ENCODE measurements at regions not wholly inside any gene's neighbourhood (a gene's known extent, or its start where the extent isn't known, plus 50 kb on each side); places are given as distances from the start of the nearest gene placed in this dataset.

GRCh38 chr4:151529187-151529586, 120.2 kb downstream of the FHIP1A start:
- DNase-seq = no peak
- no peaks in the 10 kb centered on the region for H3K27me3 Mint-ChIP-seq (ENCODE audit: unreplicated experiment)
- CTCF ChIA-PET = no interaction called here
- H3K27ac Mint-ChIP-seq (ENCODE audit: unreplicated experiment) = no peak overlapping the region
- peaks cover 8% of the 10 kb centered on the region for H3K4me1 Mint-ChIP-seq (ENCODE audit: low read depth, unreplicated experiment)
- TF ChIP-seq CTCF (IDR thresholded peaks at IDR 0.05; ENCODE audit: unreplicated experiment) = no peak
- no peaks in the 10 kb centered on the region for H3K9me3 Mint-ChIP-seq (ENCODE audit: low read depth, unreplicated experiment)
- peaks cover 4% of the 10 kb centered on the region for H3K36me3 Mint-ChIP-seq (ENCODE audit: insufficient read depth, unreplicated experiment)
- intact Hi-C loops (cut with micrococcal nuclease; ENCODE audit: unreplicated experiment) = no loop called here
- H3K4me3 Mint-ChIP-seq (ENCODE audit: low read depth, unreplicated experiment) = no peak overlapping the region
- no TSS peak for BruUV-seq (replicated peaks)

GRCh38 chr4:151530230-151530629, 121.3 kb downstream of the FHIP1A start:
- BruUV-seq (replicated peaks) = no TSS peak
- CTCF ChIA-PET = no interaction called here
- peaks cover 4% of the 10 kb centered on the region for H3K36me3 Mint-ChIP-seq (ENCODE audit: insufficient read depth, unreplicated experiment)
- H3K4me1 Mint-ChIP-seq (ENCODE audit: low read depth, unreplicated experiment) = peaks cover 8% of the 10 kb centered on the region
- H3K27me3 Mint-ChIP-seq (ENCODE audit: unreplicated experiment) = no peaks in the 10 kb centered on the region
- DNase-seq = no peak
- H3K9me3 Mint-ChIP-seq (ENCODE audit: low read depth, unreplicated experiment) = no peaks in the 10 kb centered on the region
- TF ChIP-seq CTCF (IDR thresholded peaks at IDR 0.05; ENCODE audit: unreplicated experiment) = no peak
- H3K4me3 Mint-ChIP-seq (ENCODE audit: low read depth, unreplicated experiment) = no peak overlapping the region
- intact Hi-C loops (cut with micrococcal nuclease; ENCODE audit: unreplicated experiment) = no loop called here
- H3K27ac Mint-ChIP-seq (ENCODE audit: unreplicated experiment) = no peak overlapping the region

- Mint-ChIP-seq H3K4me1 (ENCODE audit: low read depth, unreplicated experiment) (peaks cover 8% of the 10 kb centered on the region), H3K9me3 (ENCODE audit: low read depth, unreplicated experiment) (no peaks in the 10 kb centered on the region), H3K27ac (ENCODE audit: unreplicated experiment) (no peak overlapping the region), H3K27me3 (ENCODE audit: unreplicated experiment) (no peaks in the 10 kb centered on the region), H3K36me3 (ENCODE audit: insufficient read depth, unreplicated experiment) (peaks cover 4% of the 10 kb centered on the region), H3K4me3 (ENCODE audit: low read depth, unreplicated experiment) (no peak overlapping the region)
- intact Hi-C loops (cut with micrococcal nuclease; ENCODE audit: unreplicated experiment) = no loop called here
- no TSS peak for BruUV-seq (replicated peaks)
- CTCF ChIA-PET = no interaction called here
- no peak for DNase-seq
- TF ChIP-seq CTCF (IDR thresholded peaks at IDR 0.05; ENCODE audit: unreplicated experiment) = no peak
These were observed 121.8 kb downstream of the FHIP1A start for GRCh38 chr4:151530783-151531182.

GRCh38 chr4:151532001-151532708, 123.2 kb downstream of the FHIP1A start:
- CTCF ChIA-PET = no interaction called here
- Mint-ChIP-seq H3K4me1 (ENCODE audit: low read depth, unreplicated experiment) (peaks cover 5% of the 10 kb centered on the region), H3K9me3 (ENCODE audit: low read depth, unreplicated experiment) (no peaks in the 10 kb centered on the region), H3K27me3 (ENCODE audit: unreplicated experiment) (no peaks in the 10 kb centered on the region), H3K36me3 (ENCODE audit: insufficient read depth, unreplicated experiment) (peaks cover 4% of the 10 kb centered on the region), H3K4me3 (ENCODE audit: low read depth, unreplicated experiment) (no peak overlapping the region), H3K27ac (ENCODE audit: unreplicated experiment) (no peak overlapping the region)
- no TSS peak for BruUV-seq (replicated peaks)
- no peak for TF ChIP-seq CTCF (IDR thresholded peaks at IDR 0.05; ENCODE audit: unreplicated experiment)
- DNase-seq = no peak
- intact Hi-C loops (cut with micrococcal nuclease; ENCODE audit: unreplicated experiment) = no loop called here

Data from Calu3 (cell line).